ENCODE measurements at regions not wholly inside any gene's neighbourhood (a gene's known extent, or its start where the extent isn't known, plus 50 kb on each side); places are given as distances from the start of the nearest gene placed in this dataset.

DNA sequence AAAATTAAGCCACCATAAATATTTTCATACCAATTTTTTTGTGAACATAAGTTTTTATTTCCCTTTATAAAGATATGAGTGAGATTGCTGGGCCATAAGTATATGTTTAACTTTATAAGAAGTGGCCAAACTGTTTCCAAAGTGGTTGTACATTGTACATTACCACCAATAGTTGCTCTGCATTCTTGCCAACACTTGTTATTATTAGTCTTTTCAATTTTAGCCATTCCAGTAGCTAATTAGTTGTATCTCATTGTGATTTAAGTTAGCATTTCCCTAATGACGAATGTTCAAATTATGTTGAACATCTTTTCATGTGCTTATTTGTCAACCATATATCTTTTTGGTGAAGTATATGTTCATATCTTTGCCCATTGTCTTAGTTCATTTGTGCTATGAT, 64.0 kb upstream of the DNAH14 start:
- Histone ChIP-seq H3K36me3 (ENCODE audit: insufficient read depth, low read length) (no peaks in the 10 kb centered on the region), H3K9ac (ENCODE audit: insufficient read length) (no peak overlapping the region), H3K27ac (no peak overlapping the region), H3K4me3 (no peak overlapping the region), H3K9me3 (ENCODE audit: low read depth, low read length) (no peaks in the 10 kb centered on the region; the same call in 1 of the 2 replicates)
- DNase-seq (ENCODE audit: low read depth, low spot score) = no peak
- TF ChIP-seq FOXP2 (optimal IDR thresholded peaks at IDR 0.05; ENCODE audit: control extremely low read depth, extremely low read length, insufficient read depth) = no peak
- TF ChIP-seq POLR2AphosphoS5 (IDR thresholded peaks at IDR 0.05; ENCODE audit: borderline replicate concordance, low read depth, low read length) = no peak
- TF ChIP-seq EZH2 (IDR thresholded peaks at IDR 0.05) = no peak

DNA sequence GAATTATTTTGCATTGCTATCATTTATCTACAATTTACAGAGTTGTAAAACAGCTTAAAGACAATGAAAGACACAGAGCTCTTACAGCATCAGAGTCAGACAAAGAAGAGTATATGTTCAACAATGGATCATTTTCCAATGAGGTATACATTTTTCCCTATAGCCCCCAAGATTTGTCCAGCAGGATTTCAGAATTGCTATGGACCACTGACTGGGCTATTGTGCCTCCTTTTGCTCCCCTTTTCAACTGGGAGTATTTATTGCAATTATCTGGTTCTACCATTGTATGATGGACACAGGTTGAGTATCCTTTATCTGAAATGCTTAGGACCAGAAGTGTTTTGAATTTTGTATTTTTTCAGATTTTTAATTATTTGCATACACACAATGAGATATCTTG, 62.5 kb upstream of the DNAH14 start:
- Histone ChIP-seq H3K4me3 (no peak overlapping the region), H3K9me3 (ENCODE audit: low read depth, low read length) (no peaks in the 10 kb centered on the region; the same call in 1 of the 2 replicates), H3K27ac (no peak overlapping the region), H3K36me3 (ENCODE audit: insufficient read depth, low read length) (no peaks in the 10 kb centered on the region), H3K9ac (ENCODE audit: insufficient read length) (no peak overlapping the region)
- DNase-seq (ENCODE audit: low read depth, low spot score) = no peak
- TF ChIP-seq EZH2 (IDR thresholded peaks at IDR 0.05) (no peak), POLR2AphosphoS5 (IDR thresholded peaks at IDR 0.05; ENCODE audit: borderline replicate concordance, low read depth, low read length) (no peak), FOXP2 (optimal IDR thresholded peaks at IDR 0.05; ENCODE audit: control extremely low read depth, extremely low read length, insufficient read depth) (no peak)

DNA sequence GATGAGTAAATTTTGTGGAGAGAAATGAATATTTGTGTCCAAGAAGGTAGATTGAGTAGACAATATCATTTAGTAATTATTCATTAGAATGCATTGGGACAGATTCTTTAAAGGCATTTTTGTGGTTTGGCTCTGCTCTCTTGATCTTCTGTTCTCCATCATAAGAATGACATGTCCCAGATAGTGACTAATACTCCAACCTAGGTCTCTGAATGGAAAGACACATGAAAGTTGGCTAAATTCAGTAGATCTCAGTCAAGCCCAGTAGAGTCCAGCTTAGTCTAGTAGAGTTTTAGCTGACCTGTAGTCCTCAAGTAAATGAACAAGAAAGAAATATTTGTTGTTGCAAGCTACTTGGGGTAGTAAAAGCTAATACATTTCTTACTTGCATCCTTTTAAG, 61.8 kb upstream of the DNAH14 start:
- TF ChIP-seq FOXP2 (optimal IDR thresholded peaks at IDR 0.05; ENCODE audit: control extremely low read depth, extremely low read length, insufficient read depth) (no peak), POLR2AphosphoS5 (IDR thresholded peaks at IDR 0.05; ENCODE audit: borderline replicate concordance, low read depth, low read length) (no peak), EZH2 (IDR thresholded peaks at IDR 0.05) (no peak)
- H3K27ac ChIP-seq = no peak overlapping the region
- DNase-seq (ENCODE audit: low read depth, low spot score) = no peak
- no peaks in the 10 kb centered on the region; the same call in 1 of the 2 replicates for H3K9me3 ChIP-seq (ENCODE audit: low read depth, low read length)
- H3K4me3 ChIP-seq = no peak overlapping the region
- no peaks in the 10 kb centered on the region for H3K36me3 ChIP-seq (ENCODE audit: insufficient read depth, low read length)
- H3K9ac ChIP-seq (ENCODE audit: insufficient read length) = no peak overlapping the region

DNA sequence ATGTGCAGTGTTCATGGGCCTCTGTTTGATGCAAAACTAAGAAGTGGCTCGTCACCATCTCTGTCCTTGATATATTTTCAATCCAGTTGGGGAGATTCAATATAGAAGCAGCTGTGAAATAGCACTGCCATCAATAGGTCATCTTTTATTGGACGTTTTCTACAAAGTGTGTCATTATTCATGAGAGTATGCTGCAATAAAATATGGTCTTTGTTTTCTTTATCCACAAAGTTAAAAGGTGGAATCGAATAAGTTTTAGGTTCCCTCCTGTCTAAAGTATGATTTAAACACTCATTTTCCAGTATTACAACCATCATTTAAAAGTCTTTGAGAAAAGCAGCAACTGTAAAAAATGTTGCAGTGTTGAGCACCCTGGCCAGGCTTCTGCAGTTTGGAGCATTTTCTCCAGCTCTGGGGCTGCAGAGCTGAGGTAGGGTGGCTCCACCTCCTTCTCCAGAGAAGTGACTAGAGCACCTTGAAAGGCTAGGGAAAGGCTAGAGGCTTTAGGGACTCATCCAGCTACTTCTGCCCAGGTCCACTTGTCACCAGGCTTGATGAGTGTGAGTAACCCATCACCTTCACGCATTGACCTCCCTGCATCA, 56.5 kb upstream of the DNAH14 start:
- no peak overlapping the region for H3K9ac ChIP-seq (ENCODE audit: insufficient read length)
- H3K9me3 ChIP-seq (ENCODE audit: low read depth, low read length) = no peaks in the 10 kb centered on the region
- H3K27ac ChIP-seq = no peak overlapping the region
- H3K4me3 ChIP-seq = no peak overlapping the region
- H3K36me3 ChIP-seq (ENCODE audit: insufficient read depth, low read length) = no peaks in the 10 kb centered on the region
- DNase-seq (ENCODE audit: low read depth, low spot score) = no peak
- TF ChIP-seq EZH2 (IDR thresholded peaks at IDR 0.05) (no peak), FOXP2 (optimal IDR thresholded peaks at IDR 0.05; ENCODE audit: control extremely low read depth, extremely low read length, insufficient read depth) (no peak), POLR2AphosphoS5 (IDR thresholded peaks at IDR 0.05; ENCODE audit: borderline replicate concordance, low read depth, low read length) (no peak)

DNA sequence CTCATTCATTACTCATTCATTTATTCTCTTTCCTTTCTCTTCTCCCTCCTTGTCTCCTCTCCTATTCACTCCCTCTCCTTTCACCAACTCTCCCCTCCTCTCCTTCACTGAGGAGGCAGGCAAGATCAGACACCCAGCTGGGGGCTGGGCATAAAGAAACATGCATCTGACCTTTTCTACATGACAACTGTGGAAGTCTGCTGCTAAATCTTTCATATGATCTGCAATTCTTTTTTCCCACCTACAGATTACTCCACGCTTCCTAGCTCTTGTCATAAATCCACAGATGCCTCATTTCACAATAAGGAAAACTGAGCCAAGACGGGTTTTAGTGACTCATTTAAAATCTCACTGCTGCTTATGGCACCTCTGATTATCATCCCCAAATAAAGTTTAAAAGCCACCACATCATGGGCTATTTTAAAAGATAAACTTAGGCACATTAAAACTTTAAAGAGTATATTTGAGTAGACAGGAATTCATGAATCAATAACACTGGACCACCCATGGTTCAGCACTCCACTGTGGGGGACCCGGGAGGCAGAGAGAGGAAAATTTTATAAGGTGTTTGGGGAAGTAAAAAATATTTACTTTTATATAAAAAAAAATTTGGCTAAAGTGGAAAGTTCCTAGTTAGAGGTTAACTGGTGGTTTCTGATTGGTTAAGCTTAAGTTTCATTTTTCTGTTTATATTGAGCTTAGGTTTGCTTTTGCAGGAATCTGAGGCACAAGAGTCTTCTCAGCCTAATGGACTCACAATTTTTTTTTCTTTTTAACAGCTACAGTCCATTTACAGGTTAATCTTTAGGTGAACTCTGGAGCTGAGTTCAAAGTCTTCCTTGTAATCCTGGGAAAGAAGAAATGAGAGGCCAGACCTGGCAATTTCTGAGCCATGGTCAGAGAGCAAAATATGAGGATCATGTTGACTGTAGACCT, 55.8 kb upstream of the DNAH14 start:
- no peak overlapping the region for H3K27ac ChIP-seq
- no peaks in the 10 kb centered on the region for H3K9me3 ChIP-seq (ENCODE audit: low read depth, low read length)
- H3K9ac ChIP-seq (ENCODE audit: insufficient read length) = no peak overlapping the region
- no peak overlapping the region for H3K4me3 ChIP-seq
- DNase-seq (ENCODE audit: low read depth, low spot score) = no peak
- TF ChIP-seq FOXP2 (optimal IDR thresholded peaks at IDR 0.05; ENCODE audit: control extremely low read depth, extremely low read length, insufficient read depth) (no peak), EZH2 (IDR thresholded peaks at IDR 0.05) (no peak), POLR2AphosphoS5 (IDR thresholded peaks at IDR 0.05; ENCODE audit: borderline replicate concordance, low read depth, low read length) (no peak)
- H3K36me3 ChIP-seq (ENCODE audit: insufficient read depth, low read length) = no peaks in the 10 kb centered on the region

DNA sequence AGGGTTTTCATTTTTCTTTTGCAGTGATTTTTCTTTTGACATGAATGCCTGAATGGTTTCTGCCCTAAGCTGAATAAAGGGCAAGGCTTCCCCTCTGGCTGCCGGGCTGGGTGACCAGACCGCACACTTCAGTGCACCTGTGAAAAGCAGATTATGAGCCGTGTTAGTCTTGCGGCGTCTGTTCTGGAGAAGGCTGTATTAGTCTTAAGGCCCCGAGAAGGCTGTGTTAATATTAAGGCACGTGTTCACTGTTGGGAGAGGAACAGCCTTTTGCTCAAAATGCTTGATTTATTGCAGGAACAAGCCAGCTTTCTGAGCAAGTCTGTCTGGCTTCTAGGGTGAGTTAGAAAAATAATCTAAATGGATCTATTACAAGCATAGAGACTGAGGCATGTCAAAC, 54.7 kb upstream of the DNAH14 start:
- TF ChIP-seq EZH2 (IDR thresholded peaks at IDR 0.05) (no peak), POLR2AphosphoS5 (IDR thresholded peaks at IDR 0.05; ENCODE audit: borderline replicate concordance, low read depth, low read length) (no peak), FOXP2 (optimal IDR thresholded peaks at IDR 0.05; ENCODE audit: control extremely low read depth, extremely low read length, insufficient read depth) (no peak)
- no peak for DNase-seq (ENCODE audit: low read depth, low spot score)
- no peak overlapping the region for H3K9ac ChIP-seq (ENCODE audit: insufficient read length)
- no peaks in the 10 kb centered on the region for H3K9me3 ChIP-seq (ENCODE audit: low read depth, low read length)
- H3K36me3 ChIP-seq (ENCODE audit: insufficient read depth, low read length) = no peaks in the 10 kb centered on the region
- no peak overlapping the region for H3K4me3 ChIP-seq
- no peak overlapping the region for H3K27ac ChIP-seq

DNA sequence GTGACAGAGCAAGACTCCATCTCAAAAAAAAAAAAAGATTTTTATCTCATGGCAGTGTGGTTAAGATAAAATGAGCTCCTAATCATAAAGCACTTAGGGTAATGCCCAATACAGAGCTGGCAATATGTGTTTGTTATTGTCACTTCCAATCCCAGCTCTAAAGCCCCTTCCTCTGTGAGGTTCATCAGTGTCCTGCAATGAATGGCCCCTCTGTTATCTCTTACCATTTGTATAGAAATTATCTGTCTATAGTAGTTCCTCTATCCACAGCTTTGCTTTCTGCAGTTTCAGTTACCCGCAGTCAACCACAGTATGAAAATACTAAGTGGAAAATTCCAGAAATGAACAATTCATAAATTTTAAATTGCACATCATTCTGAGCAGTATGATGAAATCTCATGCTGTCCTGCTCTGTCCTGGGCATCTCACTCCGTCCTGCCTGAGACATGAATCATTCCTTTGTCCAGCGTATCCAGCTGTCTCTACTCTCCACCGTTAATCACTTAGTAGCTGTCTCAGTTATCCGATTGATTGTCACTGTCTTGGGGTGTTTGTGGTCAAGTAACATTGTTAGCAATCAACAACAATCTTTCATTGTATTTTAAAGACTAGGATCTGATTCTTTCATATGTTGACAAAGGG, 50.2 kb upstream of the DNAH14 start:
- no peak for DNase-seq (ENCODE audit: low read depth, low spot score)

More for the DNA sequence above, 50.2 kb upstream of the DNAH14 start:
- TF ChIP-seq EZH2 (IDR thresholded peaks at IDR 0.05) = no peak
- TF ChIP-seq FOXP2 (optimal IDR thresholded peaks at IDR 0.05; ENCODE audit: control extremely low read depth, extremely low read length, insufficient read depth) = no peak
- no peak for TF ChIP-seq POLR2AphosphoS5 (IDR thresholded peaks at IDR 0.05; ENCODE audit: borderline replicate concordance, low read depth, low read length)
- Histone ChIP-seq H3K36me3 (ENCODE audit: insufficient read depth, low read length) (no peaks in the 10 kb centered on the region), H3K9ac (ENCODE audit: insufficient read length) (no peak overlapping the region), H3K9me3 (ENCODE audit: low read depth, low read length) (no peaks in the 10 kb centered on the region), H3K4me3 (no peak overlapping the region), H3K27ac (no peak overlapping the region)

Data from SK-N-MC (cell line).